NT2/D1 (cell line): ENCODE measurements at regions not wholly inside any gene's neighbourhood (a gene's known extent, or its start where the extent isn't known, plus 50 kb on each side); places are given as distances from the start of the nearest gene placed in this dataset.

Experiments used
- YY1 ChIP-seq: IDR thresholded peaks from 2 replicates; pipeline ENCODE4 v1.6.1; 2011; ENCODE audit not compliant: insufficient read length, insufficient read depth
- ZNF274 ChIP-seq: IDR thresholded peaks from 2 replicates; pipeline ENCODE4 v1.6.1; 2011; ENCODE audit warnings: mild to moderate bottlenecking, low read depth, low read length

- TF ChIP-seq ZNF274 (no peak), YY1 (no peak)
Measured at GRCh38 chr17:77332034-77332971, 191.5 kb downstream of the SEC14L1 start.
